Loucy (cell line): ENCODE measurements at regions not wholly inside any gene's neighbourhood (a gene's known extent, or its start where the extent isn't known, plus 50 kb on each side); places are given as distances from the start of the nearest gene placed in this dataset.

Experiments
- H2AFZ ChIP-seq: fragments of 200-600 bp; sonication (generic); 2 replicates; pipeline ENCODE4 v1.6.0; 2016; ENCODE audit warnings: antibody characterized with exemption, mild to moderate bottlenecking, low read length, moderate library complexity
- H3F3A ChIP-seq: fragments of 200-600 bp; 2 replicates; pipeline ENCODE4 v1.6.0; 2016; ENCODE audit warnings: antibody characterized with exemption, low read depth, mild to moderate bottlenecking
- H3K27me3 ChIP-seq: fragments of 200-600 bp; sonication (generic); 2 replicates; pipeline ENCODE4 v1.6.1; 2014; ENCODE audit warnings: low read length, mild to moderate bottlenecking; ENCODE audit not compliant: insufficient read depth, poor library complexity, severe bottlenecking
- H3K36me3 ChIP-seq: fragments of 200-600 bp; sonication (generic); 2 replicates; pipeline ENCODE4 v1.6.1; 2016; ENCODE audit warnings: low read length; ENCODE audit not compliant: insufficient read depth
- H3K4me1 ChIP-seq: fragments of 200-600 bp; sonication (generic); 2 replicates; pipeline ENCODE4 v1.5.1; 2014; ENCODE audit warnings: low read length, mild to moderate bottlenecking; ENCODE audit not compliant: insufficient read depth, poor library complexity, severe bottlenecking
- H3K4me2 ChIP-seq: fragments of 200-600 bp; sonication (generic); 2 replicates; pipeline ENCODE4 v1.6.0; 2014; ENCODE audit warnings: antibody characterized with exemption, low read length, low read depth, mild to moderate bottlenecking; ENCODE audit not compliant: poor library complexity, severe bottlenecking
- H3K4me3 ChIP-seq: fragments of 200-600 bp; sonication (generic); 2 replicates; pipeline ENCODE4 v1.5.1; 2014; ENCODE audit warnings: low read length, mild to moderate bottlenecking, mixed read lengths; ENCODE audit not compliant: poor library complexity, severe bottlenecking
- H3K79me2 ChIP-seq: fragments of 200-600 bp; sonication (generic); 2 replicates; pipeline ENCODE4 v1.6.1; 2014; ENCODE audit warnings: low read length; ENCODE audit not compliant: insufficient read depth
- H3K9ac ChIP-seq: fragments of 200-600 bp; sonication (generic); 2 replicates; pipeline ENCODE4 v1.6.0; 2014; ENCODE audit warnings: mild to moderate bottlenecking, low read depth, low read length, moderate library complexity; ENCODE audit not compliant: poor library complexity, severe bottlenecking
- H3K9me2 ChIP-seq: fragments of 200-600 bp; sonication (generic); replicated peaks from 2 replicates; pipeline ENCODE4 v1.6.1; 2016; ENCODE audit warnings: low read depth, low read length, mixed read lengths
- H3K9me3 ChIP-seq: fragments of 200-600 bp; sonication (generic); 2 replicates; pipeline ENCODE4 v1.6.1; 2014; ENCODE audit warnings: mild to moderate bottlenecking, antibody characterized with exemption, low read length, low read depth; ENCODE audit not compliant: insufficient read depth
- H4K20me1 ChIP-seq: fragments of 200-600 bp; sonication (generic); 2 replicates; pipeline ENCODE4 v1.6.0; 2014; ENCODE audit warnings: antibody characterized with exemption, low read length, mild to moderate bottlenecking; ENCODE audit not compliant: insufficient read depth, poor library complexity, severe bottlenecking
- CTCF ChIP-seq: fragments of 200-600 bp; sonication (generic); conservative IDR thresholded peaks from 2 replicates; pipeline ENCODE4 v1.5.1; 2014; ENCODE audit warnings: mild to moderate bottlenecking, antibody characterized with exemption, low read length
- EZH2phosphoT487 ChIP-seq: fragments of 200-600 bp; IDR thresholded peaks from 2 replicates; pipeline ENCODE4 v1.6.1; 2018; ENCODE audit warnings: antibody characterized with exemption, mild to moderate bottlenecking, moderate library complexity, borderline replicate concordance

GRCh38 chr20:57024849-57025248 is 241.6 kb downstream of the BMP7 start:
- Histone ChIP-seq H3K9me2 (no peaks in the 10 kb centered on the region), H3F3A (no peaks in the 10 kb centered on the region), H3K27me3 (no peaks in the 10 kb centered on the region), H4K20me1 (no peaks in the 10 kb centered on the region), H3K9me3 (no peaks in the 10 kb centered on the region), H2AFZ (no peak overlapping the region), H3K4me3 (no peak overlapping the region), H3K4me1 (no peaks in the 10 kb centered on the region), H3K9ac (no peak overlapping the region), H3K4me2 (no peak overlapping the region), H3K79me2 (no peaks in the 10 kb centered on the region), H3K36me3 (no peaks in the 10 kb centered on the region)
- TF ChIP-seq CTCF: no peak
- no peak for TF ChIP-seq EZH2phosphoT487

- TF ChIP-seq CTCF: no peak
- no peak for TF ChIP-seq EZH2phosphoT487
- no peak overlapping the region for H3K9ac ChIP-seq
- H4K20me1 ChIP-seq: no peaks in the 10 kb centered on the region
- H3K27me3 ChIP-seq: no peaks in the 10 kb centered on the region
- no peaks in the 10 kb centered on the region for H3K9me3 ChIP-seq
- no peaks in the 10 kb centered on the region for H3K79me2 ChIP-seq
- no peaks in the 10 kb centered on the region for H3K4me1 ChIP-seq
- H3F3A ChIP-seq: no peaks in the 10 kb centered on the region
- H3K9me2 ChIP-seq: no peaks in the 10 kb centered on the region
- no peak overlapping the region for H3K4me2 ChIP-seq
- H2AFZ ChIP-seq: no peak overlapping the region
- H3K4me3 ChIP-seq: no peak overlapping the region
- H3K36me3 ChIP-seq: no peaks in the 10 kb centered on the region
Observed at GRCh38 chr20:57025261-57025660, 241.2 kb downstream of the BMP7 start.

GRCh38 chr20:57025666-57026224 is 240.7 kb downstream of the BMP7 start:
- no peak overlapping the region for H2AFZ ChIP-seq
- no peaks in the 10 kb centered on the region for H3K79me2 ChIP-seq
- no peaks in the 10 kb centered on the region for H3K36me3 ChIP-seq
- no peaks in the 10 kb centered on the region for H3K9me2 ChIP-seq
- no peak overlapping the region for H3K9ac ChIP-seq
- H3K27me3 ChIP-seq: no peaks in the 10 kb centered on the region
- H3K4me2 ChIP-seq: no peak overlapping the region
- H3K4me3 ChIP-seq: no peak overlapping the region
- H3K9me3 ChIP-seq: no peaks in the 10 kb centered on the region
- H3K4me1 ChIP-seq: no peaks in the 10 kb centered on the region
- H3F3A ChIP-seq: no peaks in the 10 kb centered on the region
- TF ChIP-seq EZH2phosphoT487 (no peak), CTCF (no peak)
- no peaks in the 10 kb centered on the region for H4K20me1 ChIP-seq
